Activated CD4-positive, alpha-beta T cell treated with anti-CD3 and anti-CD28 coated beads for 48 hours (primary cell): ENCODE measurements at regions not wholly inside any gene's neighbourhood (a gene's known extent, or its start where the extent isn't known, plus 50 kb on each side); places are given as distances from the start of the nearest gene placed in this dataset.
"Not testable (repeated sequence)": the region's sequence is repeated elsewhere in the genome, so short reads cannot be mapped to it uniquely, and the experiment has no call there.

Source experiments
- DNase-seq: peaks from one replicate; pipeline ENCODE4 v3.0.0-alpha.2; 2020

- DNase-seq: peak; percentile 71
These were observed 296.6 kb downstream of the PTPRC start for GRCh38 chr1:198935306-198935921.

- DNase-seq: no peak
These were observed 297.7 kb downstream of the PTPRC start for GRCh38 chr1:198936371-198937083.

- peak; percentile 32 for DNase-seq
These were observed 298.6 kb downstream of the PTPRC start for GRCh38 chr1:198937231-198938031.

GRCh38 chr1:198939286-198939685, 300.4 kb downstream of the PTPRC start:
- no peak for DNase-seq

GRCh38 chr1:198939956-198940355, 301.1 kb downstream of the PTPRC start:
- DNase-seq: no peak

GRCh38 chr1:198942466-198942865, 303.6 kb downstream of the PTPRC start:
- no peak for DNase-seq

GRCh38 chr1:198943484-198944187, 304.8 kb downstream of the PTPRC start:
- DNase-seq: no peak

GRCh38 chr1:198947456-198947855, 308.6 kb downstream of the PTPRC start:
- no peak for DNase-seq

GRCh38 chr1:198948895-198949659, 310.2 kb downstream of the PTPRC start:
- no peak for DNase-seq

- no peak for DNase-seq
These were observed 311.2 kb downstream of the PTPRC start for GRCh38 chr1:198950036-198950435.

GRCh38 chr1:198955085-198955484, 316.2 kb downstream of the PTPRC start:
- no peak for DNase-seq

GRCh38 chr1:198957044-198957443, 318.2 kb downstream of the PTPRC start:
- DNase-seq: no peak

- DNase-seq: no peak
These were observed 320.2 kb downstream of the PTPRC start for GRCh38 chr1:198959032-198959431.

- no peak for DNase-seq
These were observed 320.8 kb downstream of the PTPRC start for GRCh38 chr1:198959676-198960075.

- not testable (repeated sequence) for DNase-seq
These were observed 325.0 kb downstream of the PTPRC start for GRCh38 chr1:198963796-198964195.

- DNase-seq: no peak
These were observed 327.7 kb downstream of the PTPRC start for GRCh38 chr1:198966519-198966918.

GRCh38 chr1:198967566-198967965, 328.7 kb downstream of the PTPRC start:
- no peak for DNase-seq

- no peak for DNase-seq
These were observed 330.0 kb downstream of the PTPRC start for GRCh38 chr1:198968866-198969265.

- no peak for DNase-seq
These were observed 331.1 kb downstream of the PTPRC start for GRCh38 chr1:198969981-198970380.

- DNase-seq: no peak
These were observed 332.1 kb downstream of the PTPRC start for GRCh38 chr1:198970916-198971315.

GRCh38 chr1:198977909-198978308, 339.1 kb downstream of the PTPRC start:
- DNase-seq: no peak

GRCh38 chr1:198978523-198978922, 339.7 kb downstream of the PTPRC start:
- DNase-seq: no peak
